ENCODE measurements at regions not wholly inside any gene's neighbourhood (a gene's known extent, or its start where the extent isn't known, plus 50 kb on each side); places are given as distances from the start of the nearest gene placed in this dataset.

DNA sequence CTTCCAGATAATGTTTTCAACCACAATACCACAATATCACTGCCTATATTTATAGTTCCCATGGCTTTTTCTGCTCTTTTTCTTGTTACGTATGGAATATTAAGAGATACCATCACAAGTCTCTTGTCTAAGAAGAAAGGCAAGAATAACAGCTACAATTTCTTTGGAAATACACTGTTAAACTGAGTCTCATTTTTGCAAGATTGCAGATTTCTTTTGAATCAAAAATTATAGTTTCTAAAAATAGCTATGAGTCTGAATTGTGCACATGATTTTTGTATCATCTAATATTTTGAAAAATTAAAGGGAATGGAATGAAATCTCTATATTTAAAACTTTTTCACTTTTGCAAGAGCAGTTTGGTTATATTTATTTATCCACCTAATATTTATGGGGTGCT lies 1120.8 kb downstream of the EFNB2 start:
- Histone ChIP-seq H3K36me3 (ENCODE audit: control insufficient read depth, low read length) (no peaks in the 10 kb centered on the region), H4K20me1 (ENCODE audit: control insufficient read depth, insufficient read depth, low read depth, low read length) (no peaks in the 10 kb centered on the region), H3K79me2 (ENCODE audit: control insufficient read depth, low read length) (no peaks in the 10 kb centered on the region), H3K9me2 (replicated peaks; ENCODE audit: control insufficient read depth, low read length) (no peaks in the 10 kb centered on the region), H3K4me1 (ENCODE audit: control insufficient read depth, low read length) (no peaks in the 10 kb centered on the region), H3K27me3 (ENCODE audit: control insufficient read depth, low read length) (no peaks in the 10 kb centered on the region), H3K9me3 (ENCODE audit: control insufficient read depth, insufficient read depth, low read length) (no peaks in the 10 kb centered on the region), H3K4me2 (ENCODE audit: low read length) (no peak overlapping the region), H3K27ac (ENCODE audit: low read depth, low read length) (no peak overlapping the region), H3F3A (ENCODE audit: control insufficient read depth, insufficient read depth) (no peaks in the 10 kb centered on the region), H3K4me3 (ENCODE audit: low read length) (no peak overlapping the region)
- no peak for TF ChIP-seq EZH2phosphoT487 (IDR thresholded peaks at IDR 0.05; ENCODE audit: borderline replicate concordance, low read length)
- TF ChIP-seq, protein P1, sequence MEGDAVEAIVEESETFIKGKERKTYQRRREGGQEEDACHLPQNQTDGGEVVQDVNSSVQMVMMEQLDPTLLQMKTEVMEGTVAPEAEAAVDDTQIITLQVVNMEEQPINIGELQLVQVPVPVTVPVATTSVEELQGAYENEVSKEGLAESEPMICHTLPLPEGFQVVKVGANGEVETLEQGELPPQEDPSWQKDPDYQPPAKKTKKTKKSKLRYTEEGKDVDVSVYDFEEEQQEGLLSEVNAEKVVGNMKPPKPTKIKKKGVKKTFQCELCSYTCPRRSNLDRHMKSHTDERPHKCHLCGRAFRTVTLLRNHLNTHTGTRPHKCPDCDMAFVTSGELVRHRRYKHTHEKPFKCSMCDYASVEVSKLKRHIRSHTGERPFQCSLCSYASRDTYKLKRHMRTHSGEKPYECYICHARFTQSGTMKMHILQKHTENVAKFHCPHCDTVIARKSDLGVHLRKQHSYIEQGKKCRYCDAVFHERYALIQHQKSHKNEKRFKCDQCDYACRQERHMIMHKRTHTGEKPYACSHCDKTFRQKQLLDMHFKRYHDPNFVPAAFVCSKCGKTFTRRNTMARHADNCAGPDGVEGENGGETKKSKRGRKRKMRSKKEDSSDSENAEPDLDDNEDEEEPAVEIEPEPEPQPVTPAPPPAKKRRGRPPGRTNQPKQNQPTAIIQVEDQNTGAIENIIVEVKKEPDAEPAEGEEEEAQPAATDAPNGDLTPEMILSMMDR (IDR thresholded peaks at IDR 0.05; ENCODE audit: low read depth, low read length, poor library complexity, severe bottlenecking): no peak

DNA sequence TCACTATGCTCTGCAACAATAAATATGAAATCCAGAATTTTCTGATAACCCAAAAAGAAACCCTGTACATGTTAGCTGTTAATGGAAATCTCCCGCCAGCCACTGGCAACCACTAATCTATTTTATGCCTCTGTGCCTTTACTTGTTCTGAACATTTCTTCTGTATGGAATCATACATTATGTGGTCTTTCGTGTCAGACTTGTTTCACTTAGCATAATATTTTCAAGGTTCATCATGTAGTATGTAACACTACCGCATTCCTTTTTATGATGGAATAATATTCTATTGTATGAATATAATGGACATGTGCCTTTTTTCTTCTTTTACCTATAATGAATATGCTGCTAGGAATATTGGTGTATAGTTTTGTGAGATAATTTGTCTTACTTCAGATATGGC lies 1123.3 kb downstream of the EFNB2 start:
- Histone ChIP-seq H4K20me1 (ENCODE audit: control insufficient read depth, insufficient read depth, low read depth, low read length) (no peaks in the 10 kb centered on the region), H3K27ac (ENCODE audit: low read depth, low read length) (no peak overlapping the region), H3K4me2 (ENCODE audit: low read length) (no peak overlapping the region), H3K9me3 (ENCODE audit: control insufficient read depth, insufficient read depth, low read length) (no peaks in the 10 kb centered on the region), H3K27me3 (ENCODE audit: control insufficient read depth, low read length) (no peaks in the 10 kb centered on the region), H3K79me2 (ENCODE audit: control insufficient read depth, low read length) (no peaks in the 10 kb centered on the region), H3K36me3 (ENCODE audit: control insufficient read depth, low read length) (no peaks in the 10 kb centered on the region), H3K4me3 (ENCODE audit: low read length) (no peak overlapping the region), H3K4me1 (ENCODE audit: control insufficient read depth, low read length) (no peaks in the 10 kb centered on the region), H3K9me2 (replicated peaks; ENCODE audit: control insufficient read depth, low read length) (no peaks in the 10 kb centered on the region), H3F3A (ENCODE audit: control insufficient read depth, insufficient read depth) (no peaks in the 10 kb centered on the region)
- no peak for TF ChIP-seq EZH2phosphoT487 (IDR thresholded peaks at IDR 0.05; ENCODE audit: borderline replicate concordance, low read length)
- TF ChIP-seq, protein P1 (IDR thresholded peaks at IDR 0.05; ENCODE audit: low read depth, low read length, poor library complexity, severe bottlenecking): no peak

DNA sequence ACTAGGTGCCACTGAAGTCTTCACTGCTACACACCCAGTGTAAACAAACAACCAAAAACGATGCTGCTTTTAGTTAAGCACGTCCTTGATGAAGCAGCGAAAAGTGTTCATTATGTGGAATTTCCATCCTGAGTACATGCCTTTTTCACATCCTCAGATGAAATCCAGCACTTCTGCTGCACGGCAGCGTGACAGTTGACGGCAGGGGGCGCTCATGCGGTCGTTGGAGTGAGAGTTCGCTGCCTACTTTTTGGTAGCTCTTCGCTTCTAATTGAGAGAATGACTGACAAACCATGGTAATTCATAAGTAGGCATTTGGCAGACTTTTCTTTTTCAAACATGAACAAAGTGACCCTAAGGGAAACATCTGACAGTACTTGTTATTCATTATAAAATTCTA lies 1124.9 kb downstream of the EFNB2 start:
- no peak for TF ChIP-seq EZH2phosphoT487 (IDR thresholded peaks at IDR 0.05; ENCODE audit: borderline replicate concordance, low read length)
- TF ChIP-seq, protein P1 (IDR thresholded peaks at IDR 0.05; ENCODE audit: low read depth, low read length, poor library complexity, severe bottlenecking): peak; percentile 74
- H3K4me3 ChIP-seq (ENCODE audit: low read length): no peak overlapping the region
- no peaks in the 10 kb centered on the region for H3K9me2 ChIP-seq (replicated peaks; ENCODE audit: control insufficient read depth, low read length)
- H3K27ac ChIP-seq (ENCODE audit: low read depth, low read length): no peak overlapping the region
- H3K79me2 ChIP-seq (ENCODE audit: control insufficient read depth, low read length): no peaks in the 10 kb centered on the region
- no peaks in the 10 kb centered on the region for H3K27me3 ChIP-seq (ENCODE audit: control insufficient read depth, low read length)
- no peaks in the 10 kb centered on the region for H3K36me3 ChIP-seq (ENCODE audit: control insufficient read depth, low read length)
- no peaks in the 10 kb centered on the region for H3K4me1 ChIP-seq (ENCODE audit: control insufficient read depth, low read length)
- H4K20me1 ChIP-seq (ENCODE audit: control insufficient read depth, insufficient read depth, low read depth, low read length): no peaks in the 10 kb centered on the region
- no peak overlapping the region for H3K4me2 ChIP-seq (ENCODE audit: low read length)
- H3F3A ChIP-seq (ENCODE audit: control insufficient read depth, insufficient read depth): no peaks in the 10 kb centered on the region
- no peaks in the 10 kb centered on the region for H3K9me3 ChIP-seq (ENCODE audit: control insufficient read depth, insufficient read depth, low read length)

DNA sequence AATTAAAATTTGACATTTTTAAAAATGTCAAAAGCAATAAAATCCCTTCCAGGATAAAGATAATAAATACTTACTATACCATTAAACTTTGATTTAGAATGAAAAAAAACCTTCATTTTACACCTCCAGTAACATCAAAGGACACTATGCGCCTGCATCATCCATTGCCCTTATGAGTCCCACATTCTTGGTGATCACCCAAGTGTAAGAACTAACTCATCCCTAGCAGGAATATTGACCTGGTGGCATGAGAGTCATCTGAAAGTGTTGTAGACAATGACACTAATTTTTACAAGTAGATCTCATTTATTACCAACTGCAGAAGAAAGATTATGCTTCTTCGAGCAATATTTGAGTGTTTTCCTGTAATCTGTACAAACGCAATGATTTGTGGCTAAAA lies 1128.9 kb downstream of the EFNB2 start:
- Histone ChIP-seq H3K36me3 (ENCODE audit: control insufficient read depth, low read length) (no peaks in the 10 kb centered on the region), H3F3A (ENCODE audit: control insufficient read depth, insufficient read depth) (no peaks in the 10 kb centered on the region), H3K27me3 (ENCODE audit: control insufficient read depth, low read length) (no peaks in the 10 kb centered on the region), H3K4me3 (ENCODE audit: low read length) (no peak overlapping the region), H3K9me3 (ENCODE audit: control insufficient read depth, insufficient read depth, low read length) (no peaks in the 10 kb centered on the region), H3K4me2 (ENCODE audit: low read length) (no peak overlapping the region), H3K79me2 (ENCODE audit: control insufficient read depth, low read length) (no peaks in the 10 kb centered on the region), H3K27ac (ENCODE audit: low read depth, low read length) (no peak overlapping the region), H3K9me2 (replicated peaks; ENCODE audit: control insufficient read depth, low read length) (no peaks in the 10 kb centered on the region), H3K4me1 (ENCODE audit: control insufficient read depth, low read length) (no peaks in the 10 kb centered on the region), H4K20me1 (ENCODE audit: control insufficient read depth, insufficient read depth, low read depth, low read length) (no peaks in the 10 kb centered on the region)
- TF ChIP-seq, protein P1 (IDR thresholded peaks at IDR 0.05; ENCODE audit: low read depth, low read length, poor library complexity, severe bottlenecking): no peak
- TF ChIP-seq EZH2phosphoT487 (IDR thresholded peaks at IDR 0.05; ENCODE audit: borderline replicate concordance, low read length): no peak
